ENCODE measurements at regions not wholly inside any gene's neighbourhood (a gene's known extent, or its start where the extent isn't known, plus 50 kb on each side); places are given as distances from the start of the nearest gene placed in this dataset.

DNA sequence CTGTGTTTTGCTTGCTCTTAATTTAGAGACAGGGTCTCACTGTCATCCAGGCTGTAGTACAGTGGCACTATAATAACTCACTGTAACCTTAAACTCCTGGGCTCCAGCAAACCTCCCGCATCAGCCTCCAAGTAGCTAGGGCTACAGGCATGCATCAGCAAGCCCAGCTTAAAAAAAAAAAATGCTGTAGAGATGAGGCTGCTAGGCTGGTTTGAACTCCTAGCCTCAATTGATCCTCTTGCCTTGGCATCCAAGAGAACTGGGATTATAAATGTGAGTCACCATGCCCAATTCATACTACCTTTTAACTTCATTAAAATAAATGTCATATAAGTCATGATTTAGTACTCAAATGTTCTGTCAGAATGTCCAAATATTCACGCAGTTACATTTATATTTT lies 2195.7 kb upstream of the C9orf72 start:
- no peak overlapping the region for H3K27ac ChIP-seq (ENCODE audit: extremely low read depth, low read depth, low read length)
- POLR2A ChIA-PET: no interaction called here
- FAIRE-seq (no peak), DNase-seq (ENCODE audit: extremely low read depth in 1 of 4, low spot score in 3 of 4) (no peak), ATAC-seq (no peak)
- H3K4me3 ChIP-seq: no peak overlapping the region
- intact Hi-C loops (cut with micrococcal nuclease) (no loop called here), in situ Hi-C loops (cut with MboI) (no loop called here)
- H3K9ac ChIP-seq (ENCODE audit: insufficient read depth in 1 of 2, low read depth in 2 of 2, low read length in 2 of 2): no peak overlapping the region
- H3K79me2 ChIP-seq (ENCODE audit: control insufficient read depth, insufficient read depth, low read length): no peaks in the 10 kb centered on the region
- no peak overlapping the region for H2AFZ ChIP-seq (ENCODE audit: low read depth, low read length)
- no TSS peak for BruUV-seq (replicated peaks)
- H3K9me3 ChIP-seq (replicated peaks; ENCODE audit: control insufficient read depth, insufficient read depth, low read depth, low read length): no peaks in the 10 kb centered on the region
- TF ChIP-seq, protein P1, sequence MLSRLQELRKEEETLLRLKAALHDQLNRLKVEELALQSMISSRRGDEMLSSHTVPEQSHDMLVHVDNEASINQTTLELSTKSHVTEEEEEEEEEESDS (CRISPR knock-in tag; IDR thresholded peaks at IDR 0.05): no peak
- no peak for TF ChIP-seq POLR2B (IDR thresholded peaks at IDR 0.05; ENCODE audit: low read depth, partially characterized antibody)
- TF ChIP-seq, protein P2, sequence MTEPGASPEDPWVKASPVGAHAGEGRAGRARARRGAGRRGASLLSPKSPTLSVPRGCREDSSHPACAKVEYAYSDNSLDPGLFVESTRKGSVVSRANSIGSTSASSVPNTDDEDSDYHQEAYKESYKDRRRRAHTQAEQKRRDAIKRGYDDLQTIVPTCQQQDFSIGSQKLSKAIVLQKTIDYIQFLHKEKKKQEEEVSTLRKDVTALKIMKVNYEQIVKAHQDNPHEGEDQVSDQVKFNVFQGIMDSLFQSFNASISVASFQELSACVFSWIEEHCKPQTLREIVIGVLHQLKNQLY (CRISPR knock-in tag; conservative IDR thresholded peaks at IDR 0.05): no peak
- TF ChIP-seq GABPB2 (CRISPR knock-in tag; conservative IDR thresholded peaks at IDR 0.05): no peak
- TF ChIP-seq, protein P3, sequence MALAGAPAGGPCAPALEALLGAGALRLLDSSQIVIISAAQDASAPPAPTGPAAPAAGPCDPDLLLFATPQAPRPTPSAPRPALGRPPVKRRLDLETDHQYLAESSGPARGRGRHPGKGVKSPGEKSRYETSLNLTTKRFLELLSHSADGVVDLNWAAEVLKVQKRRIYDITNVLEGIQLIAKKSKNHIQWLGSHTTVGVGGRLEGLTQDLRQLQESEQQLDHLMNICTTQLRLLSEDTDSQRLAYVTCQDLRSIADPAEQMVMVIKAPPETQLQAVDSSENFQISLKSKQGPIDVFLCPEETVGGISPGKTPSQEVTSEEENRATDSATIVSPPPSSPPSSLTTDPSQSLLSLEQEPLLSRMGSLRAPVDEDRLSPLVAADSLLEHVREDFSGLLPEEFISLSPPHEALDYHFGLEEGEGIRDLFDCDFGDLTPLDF (CRISPR knock-in tag; IDR thresholded peaks at IDR 0.05): no peak
- TF ChIP-seq, protein P4, sequence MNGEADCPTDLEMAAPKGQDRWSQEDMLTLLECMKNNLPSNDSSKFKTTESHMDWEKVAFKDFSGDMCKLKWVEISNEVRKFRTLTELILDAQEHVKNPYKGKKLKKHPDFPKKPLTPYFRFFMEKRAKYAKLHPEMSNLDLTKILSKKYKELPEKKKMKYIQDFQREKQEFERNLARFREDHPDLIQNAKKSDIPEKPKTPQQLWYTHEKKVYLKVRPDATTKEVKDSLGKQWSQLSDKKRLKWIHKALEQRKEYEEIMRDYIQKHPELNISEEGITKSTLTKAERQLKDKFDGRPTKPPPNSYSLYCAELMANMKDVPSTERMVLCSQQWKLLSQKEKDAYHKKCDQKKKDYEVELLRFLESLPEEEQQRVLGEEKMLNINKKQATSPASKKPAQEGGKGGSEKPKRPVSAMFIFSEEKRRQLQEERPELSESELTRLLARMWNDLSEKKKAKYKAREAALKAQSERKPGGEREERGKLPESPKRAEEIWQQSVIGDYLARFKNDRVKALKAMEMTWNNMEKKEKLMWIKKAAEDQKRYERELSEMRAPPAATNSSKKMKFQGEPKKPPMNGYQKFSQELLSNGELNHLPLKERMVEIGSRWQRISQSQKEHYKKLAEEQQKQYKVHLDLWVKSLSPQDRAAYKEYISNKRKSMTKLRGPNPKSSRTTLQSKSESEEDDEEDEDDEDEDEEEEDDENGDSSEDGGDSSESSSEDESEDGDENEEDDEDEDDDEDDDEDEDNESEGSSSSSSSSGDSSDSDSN (IDR thresholded peaks at IDR 0.05; ENCODE audit: borderline replicate concordance in 1 of 2, low read depth in 2 of 2, low read length in 2 of 2): no peak
- no peaks in the 10 kb centered on the region for H4K20me1 ChIP-seq (replicated peaks; ENCODE audit: control insufficient read depth, insufficient read depth, low read length)
- H3K4me1 ChIP-seq (replicated peaks in 1 of 2; ENCODE audit: control insufficient read depth in 2 of 2, insufficient read depth in 2 of 2, low read length in 2 of 2): no peaks in the 10 kb centered on the region
- H3K36me3 ChIP-seq (ENCODE audit: control insufficient read depth, insufficient read depth, low read length): no peaks in the 10 kb centered on the region
- no peaks in the 10 kb centered on the region for H3K9me1 ChIP-seq (ENCODE audit: control insufficient read depth, insufficient read depth, low read length)
- CTCF ChIA-PET (ENCODE audit: low intra/inter-chr PET ratio): no interaction called here
- H3K4me2 ChIP-seq (ENCODE audit: insufficient read depth, low read length): no peak overlapping the region
- WGBS (ENCODE audit: insufficient coverage, low coverage, missing lambda C conversion rate): no CpG with 5 or more reads among the region's 2 CpGs
- no peaks in the 10 kb centered on the region for H3K27me3 ChIP-seq (ENCODE audit: control insufficient read depth in 2 of 2, insufficient read depth in 2 of 2, low read length in 2 of 2)

Measured in K562 (cell line).